HG03354 (cell line): ENCODE measurements at regions not wholly inside any gene's neighbourhood (a gene's known extent, or its start where the extent isn't known, plus 50 kb on each side); places are given as distances from the start of the nearest gene placed in this dataset.

Source experiments
- ATAC-seq: cut with Tn5 transposase; IDR thresholded peaks from one replicate; pipeline ENCODE4 v1.9.1; 2021; ENCODE audit warnings: mild to moderate bottlenecking; ENCODE audit not compliant: unreplicated experiment, poor library complexity, severe bottlenecking

DNA sequence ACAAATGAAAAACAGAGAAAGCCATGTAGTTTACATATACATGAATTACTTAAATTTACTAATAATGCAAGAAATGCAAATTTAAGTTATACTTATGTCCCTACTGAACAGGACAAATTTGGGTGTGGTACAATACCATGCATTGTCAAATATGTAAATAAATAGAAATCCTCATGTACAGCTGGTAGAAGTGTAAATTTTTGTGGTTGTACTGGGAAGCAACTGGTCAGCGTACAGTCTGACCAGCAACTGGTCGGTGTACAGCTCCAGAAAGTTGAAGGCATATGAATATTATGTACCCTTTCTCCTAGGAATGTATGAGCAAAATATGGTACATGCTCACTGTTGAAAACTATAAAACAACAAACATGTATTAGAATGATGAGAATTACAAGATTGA, 93.9 kb upstream of the TMEM106B start:
- ATAC-seq: no peak

DNA sequence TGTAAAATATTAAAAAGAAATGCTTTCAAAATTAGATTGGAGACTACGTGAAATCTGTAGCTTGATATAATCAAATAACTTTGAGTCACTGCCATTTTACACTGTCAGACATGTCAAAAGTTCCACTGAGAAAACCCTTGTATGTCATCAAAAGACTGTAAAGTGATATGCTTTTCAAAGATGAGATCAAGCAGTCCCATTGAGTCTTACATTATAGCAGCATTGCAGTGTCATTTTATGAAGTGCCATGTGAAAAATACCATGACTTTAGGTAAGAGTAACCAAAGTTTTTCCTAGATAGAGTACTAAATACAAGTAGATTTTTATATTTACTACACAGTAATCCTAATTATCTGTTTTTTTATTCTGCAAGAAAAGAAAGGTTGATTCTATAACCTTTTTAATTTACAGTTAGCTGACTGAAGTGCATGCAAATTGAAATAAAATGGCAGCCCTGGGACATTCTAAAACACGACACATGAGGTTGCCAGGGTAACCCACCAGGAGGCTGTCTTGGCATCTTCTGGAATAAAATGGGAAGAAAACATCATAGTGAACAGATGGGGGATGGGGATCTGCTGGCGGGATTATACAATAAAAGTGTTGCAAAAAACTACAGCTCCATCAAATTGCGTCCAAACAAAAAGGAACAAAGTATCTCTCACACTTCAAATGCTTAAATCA, 91.3 kb upstream of the TMEM106B start:
- ATAC-seq: no peak

DNA sequence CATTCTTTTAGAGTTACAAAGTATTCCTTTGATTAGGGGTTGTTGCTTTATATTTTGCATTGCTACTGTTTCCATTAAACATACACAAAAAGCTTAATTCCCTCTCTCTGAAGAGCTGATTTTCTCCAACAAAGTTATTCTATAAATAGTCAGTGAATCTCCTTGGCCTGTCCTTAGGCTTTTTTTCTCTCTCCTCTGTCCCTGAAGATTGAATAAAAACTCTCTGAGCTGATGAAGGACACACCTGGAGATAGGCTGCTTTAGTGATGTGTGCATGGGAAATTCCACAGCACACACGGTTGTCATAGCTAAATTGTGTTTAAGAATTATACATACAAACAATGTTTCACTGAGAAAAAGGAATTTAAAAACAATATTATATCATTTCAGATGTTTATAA, 90.5 kb upstream of the TMEM106B start:
- ATAC-seq: no peak

DNA sequence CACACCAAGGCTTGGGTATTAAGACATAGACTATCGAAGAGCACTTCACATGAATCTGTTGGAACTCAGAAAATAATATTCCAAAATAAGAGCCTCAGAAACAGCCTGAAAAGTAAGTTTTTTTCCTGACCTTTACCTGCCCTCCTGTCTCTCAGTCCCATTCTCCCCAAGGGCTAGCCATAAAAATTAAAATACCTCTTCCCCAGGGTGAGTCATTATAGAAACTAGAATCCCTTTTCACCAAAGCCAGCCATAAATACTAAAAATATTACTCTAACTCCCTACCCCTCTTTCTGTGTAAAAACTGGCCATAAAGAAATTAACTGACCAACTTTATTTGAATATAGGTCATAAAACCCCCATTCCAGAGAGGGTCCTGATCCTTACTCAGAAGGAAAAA, 87.9 kb upstream of the TMEM106B start:
- ATAC-seq: no peak

DNA sequence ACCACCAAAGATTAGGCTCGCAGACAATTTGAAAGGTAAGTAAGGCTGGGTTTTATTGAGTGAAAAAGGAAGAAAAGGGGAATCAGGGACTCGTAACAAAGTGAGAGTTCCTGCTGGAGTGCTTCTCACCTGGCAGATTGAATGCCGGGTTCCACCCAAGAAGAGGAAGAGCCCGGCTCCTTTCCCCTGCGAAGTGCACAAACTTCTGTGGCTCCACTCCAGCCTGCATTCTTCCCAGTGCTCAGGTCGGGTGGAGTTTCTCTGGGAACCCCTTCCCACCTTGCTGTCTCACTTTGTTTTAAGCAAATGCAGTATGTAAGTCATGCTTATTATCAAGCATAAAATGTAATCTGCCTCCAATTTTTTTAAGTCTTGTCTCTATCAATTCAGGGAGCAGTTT, 87.1 kb upstream of the TMEM106B start:
- ATAC-seq: no peak

DNA sequence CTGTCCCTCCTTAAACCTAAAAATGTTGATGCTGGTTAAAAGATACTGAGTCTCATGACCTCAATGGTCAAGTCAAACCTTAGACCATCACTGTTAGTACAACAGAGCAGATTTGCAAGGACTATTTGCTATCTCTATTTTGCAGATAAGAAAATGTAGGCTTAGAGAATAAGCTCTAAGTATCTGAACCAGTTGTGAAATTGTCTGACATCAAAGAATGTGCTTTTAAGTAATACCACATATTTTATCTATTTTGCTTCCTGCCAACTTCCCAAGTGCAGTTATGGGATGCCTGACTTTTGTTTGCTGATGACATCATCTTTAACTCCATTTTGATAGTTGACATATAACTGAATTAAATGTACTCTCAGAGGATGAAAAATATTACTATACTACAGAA, 83.6 kb upstream of the TMEM106B start:
- no peak for ATAC-seq

DNA sequence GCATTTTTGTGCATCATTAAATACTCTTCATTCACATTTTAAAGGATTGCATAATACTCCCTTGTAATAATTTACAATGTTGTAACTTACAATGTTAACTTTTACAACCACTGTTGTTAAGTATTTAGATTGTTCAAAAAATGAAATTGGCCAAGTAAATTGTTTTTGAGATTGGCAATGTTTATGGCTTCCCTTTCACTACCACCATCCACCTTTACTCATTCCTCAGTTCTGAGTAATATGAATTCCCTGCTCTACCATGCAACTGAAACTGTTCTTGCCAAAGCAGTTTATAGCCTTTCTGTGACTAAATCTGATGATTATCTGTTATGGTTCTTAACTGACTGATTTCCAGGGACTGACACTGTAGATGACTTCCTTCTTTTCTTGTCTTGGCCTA, 80.5 kb upstream of the TMEM106B start:
- no peak for ATAC-seq

DNA sequence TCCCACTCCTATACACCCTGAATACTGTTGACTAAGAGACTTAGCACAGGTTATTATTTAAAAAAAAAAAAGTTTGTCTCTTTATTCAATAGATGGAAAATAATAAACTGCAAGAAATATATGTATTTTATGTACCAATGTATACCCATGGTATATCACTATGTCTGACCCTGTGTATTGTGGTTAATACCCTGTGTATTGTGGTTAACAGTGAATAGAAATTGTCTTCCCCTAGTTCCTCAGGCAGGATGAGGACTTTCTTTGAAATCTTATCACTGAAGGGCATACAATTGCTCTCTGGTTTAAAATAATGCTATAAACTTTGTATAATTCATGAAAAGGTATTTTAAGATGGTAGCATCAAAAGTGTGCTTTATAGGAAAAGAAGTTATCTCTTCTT, 80.0 kb upstream of the TMEM106B start:
- no peak for ATAC-seq

DNA sequence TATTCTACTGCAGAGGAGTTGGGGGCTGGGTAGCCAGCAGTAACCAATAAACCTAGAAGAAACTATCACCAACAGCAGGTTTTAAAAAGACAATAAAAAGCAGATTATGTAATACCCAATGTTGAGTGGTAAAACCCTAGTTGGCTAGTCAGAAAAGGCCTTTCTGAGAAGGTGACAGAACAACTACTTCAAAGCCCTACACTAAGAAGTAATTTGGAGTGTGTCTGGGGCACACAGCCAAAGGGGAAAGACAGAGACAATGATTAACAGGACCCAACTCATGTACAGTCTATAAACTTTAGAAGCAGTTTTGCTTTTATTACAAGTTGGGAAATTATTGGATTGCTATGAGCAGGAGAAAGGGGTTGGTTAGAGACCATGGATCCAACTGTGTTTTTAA, 77.2 kb upstream of the TMEM106B start:
- no peak for ATAC-seq

DNA sequence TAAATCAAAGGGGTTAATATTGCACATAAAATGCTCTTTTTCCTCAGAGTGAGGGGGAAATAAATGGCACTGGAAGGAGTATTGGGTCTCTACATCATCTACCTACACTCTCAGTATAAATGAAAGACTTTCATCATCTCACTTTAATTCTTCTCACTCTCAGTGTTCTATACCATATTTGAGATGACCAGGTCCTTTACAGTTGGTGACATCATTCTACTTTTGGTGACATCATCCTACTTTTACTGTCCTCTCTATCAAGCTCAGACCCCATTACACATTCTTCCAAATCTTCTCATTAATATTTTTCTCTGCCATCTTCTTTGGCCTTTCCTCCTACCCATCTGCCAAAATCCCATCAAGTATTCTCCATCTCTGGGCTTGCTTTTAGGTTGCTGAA, 74.6 kb upstream of the TMEM106B start:
- no peak for ATAC-seq

DNA sequence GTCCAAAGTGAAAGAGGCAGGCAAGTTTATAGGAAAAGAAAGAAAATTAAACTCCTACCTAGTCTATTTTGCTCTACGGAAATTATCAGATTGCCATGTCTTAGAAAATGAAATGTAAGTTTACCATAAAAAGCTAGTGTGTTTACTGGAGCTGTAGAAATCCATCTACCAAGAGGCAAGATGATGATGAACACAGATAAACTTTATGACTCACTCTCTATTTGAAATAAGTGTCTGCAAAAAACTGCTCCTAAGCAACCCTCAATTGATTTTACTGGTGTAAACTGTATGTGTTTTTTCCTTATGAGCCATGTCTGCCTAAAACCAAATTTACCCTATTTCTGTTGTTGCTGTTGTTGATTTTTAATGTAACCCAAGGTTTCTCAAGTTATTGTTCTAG, 73.8 kb upstream of the TMEM106B start:
- ATAC-seq: no peak

DNA sequence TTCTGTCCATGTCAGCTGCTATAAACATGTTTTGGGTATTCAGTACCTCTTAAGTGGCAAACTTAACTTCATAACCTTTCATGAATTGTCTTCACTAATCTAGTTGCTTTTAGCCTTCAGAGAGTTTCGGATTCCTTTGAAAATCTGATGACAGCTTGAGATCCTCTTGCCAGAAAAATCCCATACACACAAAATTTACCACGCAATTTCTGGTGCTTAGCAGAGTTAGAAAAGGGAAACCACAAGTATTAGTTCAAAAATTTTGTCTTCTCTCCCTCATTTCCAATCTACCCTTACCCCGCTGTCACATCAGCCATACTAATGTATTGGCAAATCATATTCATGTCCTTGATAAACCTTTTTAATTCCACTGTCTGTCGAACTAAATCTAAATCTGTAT, 72.7 kb upstream of the TMEM106B start:
- ATAC-seq: no peak

DNA sequence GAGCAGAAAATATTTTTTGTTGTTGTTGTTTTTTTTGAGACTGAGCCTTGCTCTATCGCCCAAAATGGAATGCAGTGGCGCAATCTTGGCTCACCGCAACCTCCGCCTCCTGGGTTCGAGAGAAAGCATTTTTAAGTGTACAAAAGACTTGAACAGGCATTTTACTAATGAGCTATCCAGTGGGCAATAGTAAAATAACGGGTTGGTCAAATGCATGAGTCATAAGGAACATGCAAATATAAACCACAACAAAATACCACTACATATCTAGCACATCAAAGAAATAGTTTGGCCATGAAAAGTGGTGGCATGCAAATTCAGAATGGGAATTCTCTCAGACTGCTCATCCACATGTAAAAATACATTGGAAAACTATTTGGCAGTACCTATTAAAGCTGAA, 71.7 kb upstream of the TMEM106B start:
- ATAC-seq: no peak

DNA sequence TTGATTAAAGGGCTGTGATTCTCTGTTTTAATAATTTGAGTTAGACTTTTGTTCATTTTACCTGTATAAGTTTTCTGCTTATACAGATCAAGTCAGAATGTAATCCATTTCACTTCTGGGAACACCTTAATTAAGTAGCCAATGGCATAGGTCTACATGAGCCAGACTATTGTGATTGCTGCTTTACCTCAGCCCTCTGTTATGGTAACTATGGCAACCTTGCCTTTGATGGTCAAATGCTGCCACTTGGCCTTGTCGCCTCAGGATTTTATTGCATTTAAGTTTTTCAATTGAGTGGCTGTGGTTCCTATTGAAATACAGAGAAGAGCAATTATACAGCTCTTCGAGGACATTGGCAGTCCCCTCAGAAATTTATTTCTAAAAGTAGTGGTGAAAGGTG, 64.3 kb upstream of the TMEM106B start:
- ATAC-seq: no peak

DNA sequence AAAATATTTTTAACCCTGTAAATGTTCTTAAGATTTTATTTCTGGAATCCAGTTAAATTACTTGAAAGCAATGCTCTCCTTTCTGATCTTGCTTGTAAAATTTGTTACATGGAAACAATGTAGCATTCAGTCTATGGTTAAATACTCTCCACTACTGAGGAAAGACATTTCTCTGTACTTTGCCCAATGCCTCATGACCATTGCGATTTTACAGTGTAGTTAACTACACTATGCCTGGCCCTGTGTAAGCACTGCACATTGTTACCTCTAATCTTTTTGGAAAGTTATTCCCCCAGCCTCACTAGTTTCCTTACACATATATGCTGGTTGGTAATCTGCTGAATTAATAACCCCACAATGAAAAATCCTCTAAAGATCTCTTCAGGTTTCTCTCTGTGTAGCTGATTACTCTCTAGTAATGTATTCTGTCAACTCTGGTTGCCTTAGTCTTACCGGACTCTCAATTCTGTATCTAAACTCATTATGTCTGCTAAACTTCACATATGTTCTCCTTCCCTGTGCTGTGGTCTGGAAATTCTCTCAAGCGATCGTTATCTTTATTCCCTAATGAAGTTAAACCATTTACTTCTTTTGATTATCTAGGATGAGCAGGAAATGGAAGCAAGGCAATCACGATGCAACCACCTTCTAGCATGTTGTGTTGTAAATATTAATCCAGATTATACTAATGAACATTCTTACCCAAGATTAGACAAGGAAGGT, 58.7 kb upstream of the TMEM106B start:
- ATAC-seq: no peak

DNA sequence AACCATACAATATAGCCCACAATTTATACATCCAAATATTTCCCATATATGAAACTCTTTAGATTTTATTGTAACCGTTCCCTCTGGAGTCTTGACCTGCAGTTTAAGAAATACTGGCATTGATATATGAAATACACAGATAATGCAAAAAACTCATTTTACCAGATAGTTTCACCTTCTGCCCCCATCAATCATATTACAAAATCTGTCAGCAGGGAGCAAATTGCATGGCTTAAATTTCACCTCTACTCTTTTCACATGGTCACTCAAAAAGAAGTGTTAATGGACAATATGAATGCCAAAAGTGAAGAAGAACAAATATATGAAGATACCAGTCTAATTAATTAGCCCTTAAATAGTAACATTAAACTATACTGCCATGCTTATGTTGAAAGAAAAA, 57.0 kb upstream of the TMEM106B start:
- no peak for ATAC-seq

DNA sequence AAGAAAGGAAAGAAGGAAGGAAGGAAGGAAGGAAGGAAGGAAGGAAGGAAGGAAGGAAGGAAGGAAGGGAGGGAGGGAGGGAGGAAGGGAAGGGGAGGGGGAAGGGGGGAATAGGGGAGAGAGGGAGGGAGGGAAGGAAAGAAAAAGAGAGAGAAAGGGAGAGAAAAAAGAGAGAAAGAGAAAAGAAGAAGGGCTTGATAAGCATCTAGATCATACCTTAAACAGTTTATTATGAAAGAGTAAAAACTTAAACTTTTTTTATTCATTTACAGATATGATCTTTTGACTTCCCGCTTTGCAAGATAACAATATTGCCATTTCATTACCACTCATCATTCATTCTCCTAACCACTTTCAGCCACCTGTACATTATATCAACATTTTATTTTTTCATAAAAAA, 53.6 kb upstream of the TMEM106B start:
- ATAC-seq: no peak

DNA sequence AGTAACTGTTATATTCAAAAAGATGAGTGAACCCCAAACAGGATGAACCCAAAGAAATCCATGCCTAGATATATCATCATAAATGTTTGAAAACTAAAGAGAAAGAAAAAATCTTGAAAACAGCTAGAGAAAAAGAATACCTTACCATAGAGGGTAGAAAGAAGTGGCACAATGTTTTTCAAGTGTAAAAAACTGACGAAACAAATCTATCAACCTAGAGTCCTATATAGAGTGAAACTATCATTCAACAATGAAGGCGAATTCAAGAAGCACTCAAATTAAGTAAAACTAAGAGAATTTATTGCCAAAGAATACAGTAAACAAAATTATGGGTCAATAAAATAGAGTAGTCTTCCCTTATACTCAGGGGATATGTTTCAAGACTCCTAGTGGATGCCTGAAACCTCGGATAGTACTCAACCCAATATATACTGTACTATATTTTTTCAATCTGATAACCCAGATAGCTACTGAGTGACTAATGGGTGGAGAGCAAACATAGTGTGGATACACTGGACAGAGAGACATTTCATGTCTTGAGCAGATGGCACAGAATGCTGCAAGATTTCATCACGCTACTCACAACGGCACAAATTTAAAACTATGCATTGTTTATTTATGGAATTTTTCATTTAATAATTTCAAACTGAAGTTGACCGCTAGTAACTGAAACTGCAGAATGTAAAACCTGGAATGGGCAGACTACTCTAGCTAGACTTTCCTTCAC, 52.6 kb upstream of the TMEM106B start:
- no peak for ATAC-seq

DNA sequence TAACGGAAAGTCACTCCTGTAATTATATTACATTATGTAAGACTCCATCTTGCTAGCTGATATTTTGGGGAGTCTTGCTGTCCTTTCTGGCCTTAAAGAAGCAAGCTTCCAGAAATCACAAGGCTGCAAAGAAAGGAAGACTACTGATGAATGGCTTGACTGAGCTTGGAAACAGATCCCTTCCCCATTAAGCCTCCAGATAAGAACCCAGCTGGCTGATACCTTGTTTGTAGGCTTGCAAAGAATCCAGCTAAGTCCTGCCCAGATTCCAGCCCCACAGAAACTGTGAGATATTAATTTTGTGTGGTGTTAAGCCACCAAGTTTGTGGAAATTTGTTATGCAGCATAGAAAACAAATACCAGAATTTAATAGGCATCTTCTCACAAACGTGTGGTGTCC, 49.9 kb upstream of the TMEM106B start:
- no peak for ATAC-seq
